ENCODE measurements at regions not wholly inside any gene's neighbourhood (a gene's known extent, or its start where the extent isn't known, plus 50 kb on each side); places are given as distances from the start of the nearest gene placed in this dataset.

DNA sequence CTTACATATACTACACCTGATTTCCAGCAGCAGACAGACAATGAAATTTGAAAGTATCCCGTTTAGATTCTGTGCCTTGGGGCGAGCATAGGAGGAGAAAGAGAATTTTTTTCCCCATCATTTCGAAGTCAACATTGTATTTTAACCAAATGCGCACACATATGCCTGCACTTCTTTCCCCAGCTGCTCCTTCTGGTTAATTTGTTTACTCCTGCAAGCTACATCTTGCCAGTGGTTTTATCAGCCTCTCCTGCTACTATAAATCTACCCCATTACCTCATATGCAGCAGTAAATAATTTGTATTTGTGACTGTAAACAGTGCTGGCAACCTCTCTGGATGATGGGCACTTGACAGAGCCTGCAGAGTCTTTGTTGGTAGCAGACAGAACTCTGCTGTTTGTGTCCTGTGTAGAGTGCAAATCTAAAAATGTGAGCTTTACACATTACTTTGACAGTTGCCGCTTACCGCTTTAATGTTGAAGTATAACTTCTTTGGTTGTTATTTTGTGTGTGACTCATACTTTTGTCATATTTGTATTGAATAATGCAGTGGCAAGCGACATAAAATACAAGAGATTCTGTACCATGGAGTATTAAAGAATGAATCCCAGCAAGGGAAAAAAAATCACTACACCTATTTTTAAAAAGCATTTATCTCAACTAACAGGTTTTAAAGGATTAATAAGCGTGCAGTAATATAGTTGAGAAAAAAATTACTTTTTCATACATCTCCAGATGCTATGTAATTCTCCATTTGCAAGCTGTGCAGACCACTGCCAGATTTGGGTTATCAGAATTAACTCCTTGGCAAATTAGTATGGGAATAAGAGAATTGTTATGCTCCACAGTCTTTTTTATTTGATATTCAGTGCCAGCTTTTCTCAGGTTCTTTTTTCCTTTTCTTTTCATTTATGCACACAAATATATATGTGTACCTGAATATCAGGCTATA is 536.8 kb downstream of the XIRP2 start:
- Histone ChIP-seq H3K9me3 (no peaks in the 10 kb centered on the region), H3K27ac (no peak overlapping the region), H3K4me3 (no peak overlapping the region), H3K27me3 (no peaks in the 10 kb centered on the region), H3K36me3 (no peaks in the 10 kb centered on the region), H3K4me1 (ENCODE audit: insufficient read depth) (no peaks in the 10 kb centered on the region)
- WGBS, 3 donors, result 78 to 83% (median 81%) methylated on average over 8 of the region's 8 CpGs
- TF ChIP-seq, protein P1, sequence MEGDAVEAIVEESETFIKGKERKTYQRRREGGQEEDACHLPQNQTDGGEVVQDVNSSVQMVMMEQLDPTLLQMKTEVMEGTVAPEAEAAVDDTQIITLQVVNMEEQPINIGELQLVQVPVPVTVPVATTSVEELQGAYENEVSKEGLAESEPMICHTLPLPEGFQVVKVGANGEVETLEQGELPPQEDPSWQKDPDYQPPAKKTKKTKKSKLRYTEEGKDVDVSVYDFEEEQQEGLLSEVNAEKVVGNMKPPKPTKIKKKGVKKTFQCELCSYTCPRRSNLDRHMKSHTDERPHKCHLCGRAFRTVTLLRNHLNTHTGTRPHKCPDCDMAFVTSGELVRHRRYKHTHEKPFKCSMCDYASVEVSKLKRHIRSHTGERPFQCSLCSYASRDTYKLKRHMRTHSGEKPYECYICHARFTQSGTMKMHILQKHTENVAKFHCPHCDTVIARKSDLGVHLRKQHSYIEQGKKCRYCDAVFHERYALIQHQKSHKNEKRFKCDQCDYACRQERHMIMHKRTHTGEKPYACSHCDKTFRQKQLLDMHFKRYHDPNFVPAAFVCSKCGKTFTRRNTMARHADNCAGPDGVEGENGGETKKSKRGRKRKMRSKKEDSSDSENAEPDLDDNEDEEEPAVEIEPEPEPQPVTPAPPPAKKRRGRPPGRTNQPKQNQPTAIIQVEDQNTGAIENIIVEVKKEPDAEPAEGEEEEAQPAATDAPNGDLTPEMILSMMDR (IDR thresholded peaks at IDR 0.05), result no peak
- TF ChIP-seq POLR2A (IDR thresholded peaks at IDR 0.05) (no peak), EP300 (IDR thresholded peaks at IDR 0.05) (no peak)
- intact Hi-C loops (cut with DNase I), result no loop called here
- no peak for DNase-seq

DNA sequence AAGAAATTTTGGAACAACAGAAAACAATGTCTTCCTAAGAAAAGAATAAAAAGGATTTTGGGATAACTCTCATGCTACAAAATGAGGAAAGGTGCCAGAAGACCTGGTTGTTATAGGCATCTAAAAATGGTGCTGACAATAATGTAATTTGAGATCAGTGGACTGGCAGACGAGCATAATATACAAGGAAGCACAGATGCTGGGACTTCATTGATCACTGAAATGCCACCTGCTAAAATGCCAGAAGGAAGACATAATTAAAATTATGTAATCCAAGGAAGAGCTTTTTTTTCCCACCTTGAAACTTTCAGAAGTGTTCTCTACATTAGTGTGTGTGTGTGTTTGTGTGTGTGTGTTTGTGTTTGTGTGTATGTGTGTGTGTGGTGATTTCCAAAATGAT is 535.9 kb downstream of the XIRP2 start:
- H3K27ac ChIP-seq, result no peak overlapping the region
- no peaks in the 10 kb centered on the region for H3K36me3 ChIP-seq
- no peaks in the 10 kb centered on the region for H3K9me3 ChIP-seq
- H3K4me1 ChIP-seq (ENCODE audit: insufficient read depth), result no peaks in the 10 kb centered on the region
- H3K27me3 ChIP-seq, result no peaks in the 10 kb centered on the region
- 32 to 57% (median 40%) methylated on average over 1 of the region's 1 CpG for WGBS, 3 donors
- no peak for DNase-seq
- TF ChIP-seq EP300 (IDR thresholded peaks at IDR 0.05) (no peak), POLR2A (IDR thresholded peaks at IDR 0.05) (no peak)
- TF ChIP-seq, protein P1 (IDR thresholded peaks at IDR 0.05), result no peak
- no peak overlapping the region for H3K4me3 ChIP-seq
- intact Hi-C loops (cut with DNase I), result no loop called here

DNA sequence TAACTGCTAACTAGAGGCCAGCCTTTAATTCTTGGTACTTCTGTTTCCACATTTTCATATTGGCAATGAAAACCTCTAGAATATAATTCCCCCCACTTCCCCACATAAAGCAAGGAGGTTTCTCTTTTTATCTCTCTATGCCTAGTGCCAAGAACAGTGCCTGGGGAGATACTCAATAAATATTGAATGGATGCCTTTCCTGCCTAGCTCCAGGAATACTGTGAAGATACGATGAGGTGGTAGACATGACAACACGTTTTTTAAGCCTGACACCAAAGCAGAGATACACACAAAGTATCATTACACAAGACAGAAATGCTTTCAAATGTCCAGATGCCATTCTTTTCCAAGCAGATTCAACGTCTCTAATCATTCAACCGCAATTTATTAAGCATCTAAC is 535.5 kb downstream of the XIRP2 start:
- no peaks in the 10 kb centered on the region for H3K4me1 ChIP-seq (ENCODE audit: insufficient read depth)
- no peaks in the 10 kb centered on the region for H3K27me3 ChIP-seq
- H3K36me3 ChIP-seq, result no peaks in the 10 kb centered on the region
- no peak for DNase-seq
- H3K9me3 ChIP-seq, result no peaks in the 10 kb centered on the region
- TF ChIP-seq, protein P1 (IDR thresholded peaks at IDR 0.05), result no peak
- no peak for TF ChIP-seq EP300 (IDR thresholded peaks at IDR 0.05)
- TF ChIP-seq POLR2A (IDR thresholded peaks at IDR 0.05), result no peak
- 45 to 55% (median 49%) methylated on average over 4 of the region's 4 CpGs for WGBS, 3 donors
- H3K4me3 ChIP-seq, result no peak overlapping the region
- no peak overlapping the region for H3K27ac ChIP-seq
- intact Hi-C loops (cut with DNase I), result no loop called here

DNA sequence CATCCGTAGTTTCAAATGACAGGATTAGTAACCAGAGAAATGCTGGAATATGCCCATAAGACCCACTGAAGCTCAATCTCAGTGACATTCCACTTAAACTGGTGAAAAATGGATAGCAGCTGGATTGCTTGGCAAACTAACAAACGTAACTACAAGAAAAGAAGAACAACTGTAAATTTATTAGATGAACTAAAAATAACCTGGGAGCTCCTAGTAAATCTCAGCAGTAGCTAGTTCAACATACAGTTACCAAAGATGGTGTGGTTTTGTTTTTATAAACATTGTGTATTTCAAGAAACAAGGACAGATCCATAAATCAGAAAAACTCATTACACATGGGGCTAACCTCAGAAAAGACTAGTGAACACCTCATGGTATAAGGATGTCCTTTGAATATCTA is 531.9 kb downstream of the XIRP2 start:
- no peak for DNase-seq

More for the DNA sequence above, 531.9 kb downstream of the XIRP2 start:
- no peaks in the 10 kb centered on the region for H3K4me1 ChIP-seq (ENCODE audit: insufficient read depth)
- 5 to 11% (median 9%) methylated on average over 2 of the region's 2 CpGs for WGBS, 3 donors
- intact Hi-C loops (cut with DNase I), result no loop called here
- no peaks in the 10 kb centered on the region for H3K36me3 ChIP-seq
- no peaks in the 10 kb centered on the region for H3K27me3 ChIP-seq
- H3K27ac ChIP-seq, result no peak overlapping the region
- no peak overlapping the region for H3K4me3 ChIP-seq
- H3K9me3 ChIP-seq, result no peaks in the 10 kb centered on the region
- TF ChIP-seq, protein P1 (IDR thresholded peaks at IDR 0.05), result no peak
- TF ChIP-seq EP300 (IDR thresholded peaks at IDR 0.05) (no peak), POLR2A (IDR thresholded peaks at IDR 0.05) (no peak)
